ENCODE measurements at regions not wholly inside any gene's neighbourhood (a gene's known extent, or its start where the extent isn't known, plus 50 kb on each side); places are given as distances from the start of the nearest gene placed in this dataset.

DNA sequence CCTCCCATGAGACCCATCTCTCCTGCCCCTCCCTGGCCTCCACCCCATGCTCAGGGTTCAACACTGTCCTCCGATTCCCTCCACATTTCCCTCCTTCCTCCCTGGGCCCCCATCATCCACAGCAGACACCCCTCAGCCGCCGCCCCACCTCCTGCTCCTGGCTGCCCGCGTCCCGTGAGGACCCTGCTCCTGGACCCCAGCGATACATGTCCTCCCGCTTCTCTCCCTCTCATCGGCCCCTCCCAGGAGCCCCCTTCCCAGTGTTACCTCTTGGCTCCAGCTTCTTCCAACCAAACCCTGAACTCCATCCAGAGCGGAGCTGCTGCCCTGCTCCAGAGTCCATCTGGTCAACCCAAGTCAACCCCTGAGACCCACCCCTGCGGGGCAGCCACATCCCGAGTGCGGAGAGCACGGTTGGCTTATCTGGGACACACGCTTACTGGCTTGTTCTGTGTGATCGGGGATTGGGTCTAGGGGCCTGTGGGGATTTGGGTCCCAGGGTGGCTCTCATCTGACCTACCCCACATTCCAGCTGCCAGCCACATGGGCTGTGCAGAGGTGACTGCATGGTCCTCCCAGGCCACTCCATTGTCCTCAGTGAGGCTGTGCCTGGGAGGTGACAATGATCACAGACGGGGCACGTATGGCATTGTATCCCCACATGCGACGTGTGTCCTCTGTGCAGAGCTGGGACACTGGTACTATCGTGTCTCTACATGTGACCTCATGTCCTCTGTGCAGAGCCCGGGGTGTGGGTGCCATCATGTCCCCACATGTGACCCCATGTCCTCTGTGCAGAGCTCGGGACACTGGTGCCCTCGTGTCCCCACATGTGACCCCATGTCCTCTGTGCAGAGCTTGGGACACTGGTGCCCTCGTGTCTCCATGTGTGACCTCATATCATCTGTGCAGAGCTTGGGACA is 333.6 kb downstream of the ADGRD1 start:
- TF ChIP-seq POLR2AphosphoS5 (IDR thresholded peaks at IDR 0.05; ENCODE audit: low read depth, low read length) (no peak), FOXP2 (optimal IDR thresholded peaks at IDR 0.05; ENCODE audit: borderline replicate concordance, extremely low read depth, extremely low read length, insufficient read depth) (no peak), TAF1 (IDR thresholded peaks at IDR 0.05; ENCODE audit: borderline replicate concordance, insufficient read depth, low read length) (no peak), SIN3A (IDR thresholded peaks at IDR 0.05; ENCODE audit: borderline replicate concordance, insufficient read depth, low read length) (no peak)
- TF ChIP-seq, protein P1, sequence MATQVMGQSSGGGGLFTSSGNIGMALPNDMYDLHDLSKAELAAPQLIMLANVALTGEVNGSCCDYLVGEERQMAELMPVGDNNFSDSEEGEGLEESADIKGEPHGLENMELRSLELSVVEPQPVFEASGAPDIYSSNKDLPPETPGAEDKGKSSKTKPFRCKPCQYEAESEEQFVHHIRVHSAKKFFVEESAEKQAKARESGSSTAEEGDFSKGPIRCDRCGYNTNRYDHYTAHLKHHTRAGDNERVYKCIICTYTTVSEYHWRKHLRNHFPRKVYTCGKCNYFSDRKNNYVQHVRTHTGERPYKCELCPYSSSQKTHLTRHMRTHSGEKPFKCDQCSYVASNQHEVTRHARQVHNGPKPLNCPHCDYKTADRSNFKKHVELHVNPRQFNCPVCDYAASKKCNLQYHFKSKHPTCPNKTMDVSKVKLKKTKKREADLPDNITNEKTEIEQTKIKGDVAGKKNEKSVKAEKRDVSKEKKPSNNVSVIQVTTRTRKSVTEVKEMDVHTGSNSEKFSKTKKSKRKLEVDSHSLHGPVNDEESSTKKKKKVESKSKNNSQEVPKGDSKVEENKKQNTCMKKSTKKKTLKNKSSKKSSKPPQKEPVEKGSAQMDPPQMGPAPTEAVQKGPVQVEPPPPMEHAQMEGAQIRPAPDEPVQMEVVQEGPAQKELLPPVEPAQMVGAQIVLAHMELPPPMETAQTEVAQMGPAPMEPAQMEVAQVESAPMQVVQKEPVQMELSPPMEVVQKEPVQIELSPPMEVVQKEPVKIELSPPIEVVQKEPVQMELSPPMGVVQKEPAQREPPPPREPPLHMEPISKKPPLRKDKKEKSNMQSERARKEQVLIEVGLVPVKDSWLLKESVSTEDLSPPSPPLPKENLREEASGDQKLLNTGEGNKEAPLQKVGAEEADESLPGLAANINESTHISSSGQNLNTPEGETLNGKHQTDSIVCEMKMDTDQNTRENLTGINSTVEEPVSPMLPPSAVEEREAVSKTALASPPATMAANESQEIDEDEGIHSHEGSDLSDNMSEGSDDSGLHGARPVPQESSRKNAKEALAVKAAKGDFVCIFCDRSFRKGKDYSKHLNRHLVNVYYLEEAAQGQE (IDR thresholded peaks at IDR 0.05; ENCODE audit: insufficient read depth in 1 of 2, low read depth in 2 of 2, low read length in 2 of 2), result no peak

DNA sequence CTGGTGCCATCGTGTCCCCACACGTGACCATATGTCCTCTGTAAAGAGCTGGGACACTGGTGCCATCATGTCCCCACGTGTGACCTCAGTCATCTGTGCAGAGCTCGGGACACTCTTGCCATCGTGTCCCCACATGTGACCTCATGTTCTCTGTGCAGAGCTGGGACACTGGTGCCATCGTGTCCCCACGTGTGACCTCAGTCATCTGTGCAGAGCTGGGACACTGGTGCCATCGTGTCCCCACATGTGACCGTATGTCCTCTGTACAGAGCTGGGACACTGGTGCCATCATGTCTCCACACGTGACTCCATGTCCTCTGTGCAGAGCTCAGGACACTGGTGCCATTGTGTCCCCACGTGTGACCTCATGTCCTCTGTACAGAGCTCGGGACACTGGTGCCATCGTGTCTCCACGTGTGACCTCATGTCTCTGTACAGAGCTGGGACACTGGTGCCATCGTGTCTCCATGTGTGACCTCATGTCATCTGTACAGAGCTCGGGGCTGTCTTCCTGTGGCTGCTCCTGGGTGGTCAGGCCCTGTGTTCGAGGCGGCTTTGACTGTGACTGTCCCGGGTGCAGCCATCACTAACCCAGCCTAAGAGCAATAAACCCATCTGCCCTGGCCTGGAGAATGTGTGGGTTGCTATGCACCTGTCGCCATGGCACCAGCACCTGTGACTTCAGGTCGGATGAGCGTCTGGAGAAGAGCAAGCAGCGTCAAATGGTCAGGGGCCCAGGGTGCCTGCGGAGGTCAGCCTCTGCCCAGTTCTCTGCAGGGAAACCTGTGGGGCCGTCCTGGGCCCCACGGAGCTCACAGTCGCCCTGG is 334.4 kb downstream of the ADGRD1 start:
- TF ChIP-seq POLR2AphosphoS5 (IDR thresholded peaks at IDR 0.05; ENCODE audit: low read depth, low read length), result no peak
- TF ChIP-seq TAF1 (IDR thresholded peaks at IDR 0.05; ENCODE audit: borderline replicate concordance, insufficient read depth, low read length), result no peak
- TF ChIP-seq, protein P1 (IDR thresholded peaks at IDR 0.05; ENCODE audit: insufficient read depth in 1 of 2, low read depth in 2 of 2, low read length in 2 of 2), result no peak
- TF ChIP-seq SIN3A (IDR thresholded peaks at IDR 0.05; ENCODE audit: borderline replicate concordance, insufficient read depth, low read length), result no peak

GRCh38 chr12:131290255-131290959 is 336.7 kb downstream of the ADGRD1 start:
- TF ChIP-seq TAF1 (IDR thresholded peaks at IDR 0.05; ENCODE audit: borderline replicate concordance, insufficient read depth, low read length) (no peak), FOXP2 (optimal IDR thresholded peaks at IDR 0.05; ENCODE audit: borderline replicate concordance, extremely low read depth, extremely low read length, insufficient read depth) (no peak), POLR2AphosphoS5 (IDR thresholded peaks at IDR 0.05; ENCODE audit: low read depth, low read length) (no peak), SIN3A (IDR thresholded peaks at IDR 0.05; ENCODE audit: borderline replicate concordance, insufficient read depth, low read length) (no peak)
- TF ChIP-seq, protein P1 (IDR thresholded peaks at IDR 0.05; ENCODE audit: insufficient read depth in 1 of 2, low read depth in 2 of 2, low read length in 2 of 2), result no peak

GRCh38 chr12:131309700-131310099 is 356.0 kb downstream of the ADGRD1 start:
- TF ChIP-seq FOXP2 (optimal IDR thresholded peaks at IDR 0.05; ENCODE audit: borderline replicate concordance, extremely low read depth, extremely low read length, insufficient read depth) (no peak), TAF1 (IDR thresholded peaks at IDR 0.05; ENCODE audit: borderline replicate concordance, insufficient read depth, low read length) (no peak)

- no peak for TF ChIP-seq SIN3A (IDR thresholded peaks at IDR 0.05; ENCODE audit: borderline replicate concordance, insufficient read depth, low read length)
- TF ChIP-seq, protein P1 (IDR thresholded peaks at IDR 0.05; ENCODE audit: insufficient read depth in 1 of 2, low read depth in 2 of 2, low read length in 2 of 2), result no peak
These were observed 358.1 kb downstream of the ADGRD1 start for GRCh38 chr12:131311764-131312163.

Measured in PFSK-1 (cell line).